ENCODE measurements at regions not wholly inside any gene's neighbourhood (a gene's known extent, or its start where the extent isn't known, plus 50 kb on each side); places are given as distances from the start of the nearest gene placed in this dataset.
A peak's percentile ranks its signal among the peaks of the same experiment; 100 is the strongest.

DNA sequence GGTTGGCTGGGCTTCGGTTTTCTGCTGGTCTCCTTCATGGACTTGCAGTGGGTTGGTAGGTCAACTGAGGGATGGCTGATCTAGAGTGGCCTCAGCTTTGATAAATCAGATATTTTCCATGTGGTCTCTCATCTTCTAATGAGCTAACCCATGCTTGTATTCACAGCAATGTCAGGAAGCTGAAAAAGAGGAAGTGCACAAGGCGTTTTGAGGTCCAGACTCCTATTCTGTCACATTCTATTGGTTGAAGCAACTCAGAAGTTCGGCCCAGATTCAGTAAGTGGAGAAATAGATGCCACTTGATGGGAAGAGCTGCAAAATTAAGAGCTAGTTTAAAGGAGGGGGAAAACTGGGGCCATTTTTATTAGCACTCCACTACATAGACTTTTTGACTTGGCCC, 361.2 kb downstream of the DIPK2A start:
- intact Hi-C loops (cut with micrococcal nuclease) = no loop called here
- Histone ChIP-seq H3K79me2 (ENCODE audit: insufficient read depth, low read length) (no peaks in the 10 kb centered on the region), H3K27me3 (ENCODE audit: control insufficient read depth in 2 of 2, insufficient read depth in 2 of 2, low read length in 2 of 2) (no peaks in the 10 kb centered on the region), H4K20me1 (ENCODE audit: insufficient read depth, low read length) (no peaks in the 10 kb centered on the region), H3K4me2 (replicated peaks; ENCODE audit: extremely low read depth, low read length, poor library complexity, severe bottlenecking) (no peak overlapping the region), H3K27ac (ENCODE audit: low read depth in 1 of 2, low read length in 2 of 2) (no peak overlapping the region), H3K36me3 (replicated peaks in 1 of 2; ENCODE audit: control insufficient read depth in 1 of 2, insufficient read depth in 2 of 2, low read length in 2 of 2) (no peaks in the 10 kb centered on the region), H3K4me3 (replicated peaks in 1 of 3; ENCODE audit: low read depth in 2 of 3, low read length in 3 of 3) (no peak overlapping the region), H3K9me3 (replicated peaks in 1 of 2; ENCODE audit: control insufficient read depth in 1 of 2, insufficient read depth in 1 of 2, low read length in 2 of 2) (no peaks in the 10 kb centered on the region), H3K4me1 (ENCODE audit: control insufficient read depth in 1 of 2, insufficient read depth in 2 of 2, low read length in 2 of 2) (peaks cover 0 to 6% of the 10 kb centered on the region in 2 donors), H2AFZ (ENCODE audit: insufficient read depth, low read depth, low read length, poor library complexity, severe bottlenecking) (no peak overlapping the region), H3K9ac (ENCODE audit: insufficient read depth, low read length, poor library complexity, severe bottlenecking) (no peak overlapping the region)
- peaks cover under 1 to 12% (median 3%) of the 10 kb centered on the region in 7 donors for H3K9me3 Mint-ChIP-seq
- TF ChIP-seq CTCF (IDR thresholded peaks at IDR 0.05) = no peak
- peak; percentile 1 to 20 (median 7) for DNase-seq
- no peak overlapping the region for H3K27ac Mint-ChIP-seq
- peaks cover 6% of the 10 kb centered on the region for H3K4me1 Mint-ChIP-seq
- H3K4me3 Mint-ChIP-seq = no peak overlapping the region
- no CpG with 5 or more reads among the region's 3 CpGs for whole genome bisulfite sequencing (ENCODE audit: insufficient coverage)
- H3K36me3 Mint-ChIP-seq = no peaks in the 10 kb centered on the region
- H3K27me3 Mint-ChIP-seq (ENCODE audit: low read depth in 3 of 3) = peaks cover 3 to 4% (median 4%) of the 10 kb centered on the region in 3 donors

- Histone ChIP-seq H3K9ac (ENCODE audit: insufficient read depth, low read length, poor library complexity, severe bottlenecking) (no peak overlapping the region), H3K27ac (ENCODE audit: low read depth in 1 of 2, low read length in 2 of 2) (no peak overlapping the region), H3K4me2 (replicated peaks; ENCODE audit: extremely low read depth, low read length, poor library complexity, severe bottlenecking) (no peak overlapping the region), H2AFZ (ENCODE audit: insufficient read depth, low read depth, low read length, poor library complexity, severe bottlenecking) (no peak overlapping the region), H3K4me1 (ENCODE audit: control insufficient read depth in 1 of 2, insufficient read depth in 2 of 2, low read length in 2 of 2) (peaks cover 7 to 8% of the 10 kb centered on the region in 2 donors), H3K36me3 (replicated peaks in 1 of 2; ENCODE audit: control insufficient read depth in 1 of 2, insufficient read depth in 2 of 2, low read length in 2 of 2) (no peaks in the 10 kb centered on the region), H3K79me2 (ENCODE audit: insufficient read depth, low read length) (no peaks in the 10 kb centered on the region), H3K4me3 (replicated peaks in 1 of 3; ENCODE audit: low read depth in 2 of 3, low read length in 3 of 3) (no peak overlapping the region), H3K9me3 (replicated peaks in 1 of 2; ENCODE audit: control insufficient read depth in 1 of 2, insufficient read depth in 1 of 2, low read length in 2 of 2) (no peaks in the 10 kb centered on the region), H3K27me3 (ENCODE audit: control insufficient read depth in 2 of 2, insufficient read depth in 2 of 2, low read length in 2 of 2) (peaks cover 3 to 20% of the 10 kb centered on the region in 2 donors), H4K20me1 (ENCODE audit: insufficient read depth, low read length) (no peaks in the 10 kb centered on the region)
- 88% methylated on average over 4 of the region's 4 CpGs for WGBS (ENCODE audit: insufficient coverage)
- Mint-ChIP-seq H3K36me3 (no peaks in the 10 kb centered on the region), H3K27ac (no peak overlapping the region), H3K27me3 (ENCODE audit: low read depth in 3 of 3) (peaks cover 9 to 26% (median 14%) of the 10 kb centered on the region in 3 donors), H3K9me3 (peaks cover 0 to 6% (median 0%) of the 10 kb centered on the region in 7 donors), H3K4me1 (peaks cover 14% of the 10 kb centered on the region), H3K4me3 (peak overlapping the region in 1 of 2 donors; percentile 2)
- intact Hi-C loops (cut with micrococcal nuclease) = no loop called here
- TF ChIP-seq CTCF (IDR thresholded peaks at IDR 0.05) = no peak
- DNase-seq = no peak
These were observed 369.8 kb downstream of the DIPK2A start for GRCh38 chr3:144341471-144341870.

Measured in CD14-positive monocyte (primary cell).